HAP-1 (cell line): ENCODE measurements at regions not wholly inside any gene's neighbourhood (a gene's known extent, or its start where the extent isn't known, plus 50 kb on each side); places are given as distances from the start of the nearest gene placed in this dataset.

Experiments used
- DNase-seq, 2 experiments: peaks; one replicate each; pipeline ENCODE4 v3.0.0-alpha.2; 2016 to 2020; ENCODE audit warnings: low spot score in 2 of 2
- H3K27me3 ChIP-seq: fragments of 250-450 bp; sonication (Bioruptor Pico); 2 replicates; pipeline ENCODE4 v1.5.1; 2020; ENCODE audit warnings: low read depth, mild to moderate bottlenecking, moderate library complexity
- H3K36me3 ChIP-seq: fragments of 250-450 bp; sonication (Bioruptor Pico); replicated peaks from 2 replicates; pipeline ENCODE4 v1.5.1; 2020; ENCODE audit warnings: mild to moderate bottlenecking
- H3K4me1 ChIP-seq: fragments of 250-450 bp; sonication (Bioruptor Pico); 2 replicates; pipeline ENCODE4 v1.5.1; 2020; ENCODE audit warnings: mild to moderate bottlenecking
- H3K4me3 ChIP-seq: fragments of 250-450 bp; sonication (Bioruptor Pico); 2 replicates; pipeline ENCODE4 v1.5.1; 2020; ENCODE audit warnings: mild to moderate bottlenecking, moderate library complexity
- H3K9me3 ChIP-seq: fragments of 250-450 bp; sonication (Bioruptor Pico); 2 replicates; pipeline ENCODE4 v1.5.1; 2020; ENCODE audit warnings: mild to moderate bottlenecking, moderate library complexity
- in situ Hi-C: fragments of 300-500 bp; cut with MboI; formaldehyde crosslinking; loops from 3 replicates; pipeline ENCODE4 v1.14.3; 2020; ENCODE audit warnings: low sequenced_read_pairs, inconsistent platforms, mixed read lengths

- H3K27me3 ChIP-seq, result no peaks in the 10 kb centered on the region
- no peaks in the 10 kb centered on the region for H3K4me1 ChIP-seq
- DNase-seq, result no peak
- H3K36me3 ChIP-seq, result no peaks in the 10 kb centered on the region
- in situ Hi-C loops, result no loop called here
- no peak overlapping the region for H3K4me3 ChIP-seq
- H3K9me3 ChIP-seq, result no peaks in the 10 kb centered on the region
Observed at GRCh38 chr20:10916312-10916711, 242.5 kb upstream of the JAG1 start.

- no peak overlapping the region for H3K4me3 ChIP-seq
- no peaks in the 10 kb centered on the region for H3K36me3 ChIP-seq
- H3K27me3 ChIP-seq, result no peaks in the 10 kb centered on the region
- no peak for DNase-seq
- in situ Hi-C loops, result no loop called here
- no peaks in the 10 kb centered on the region for H3K9me3 ChIP-seq
- no peaks in the 10 kb centered on the region for H3K4me1 ChIP-seq
Observed at GRCh38 chr20:10917826-10918225, 244.0 kb upstream of the JAG1 start.

- in situ Hi-C loops, result no loop called here
Observed at GRCh38 chr20:10919396-10920140, 245.8 kb upstream of the JAG1 start.

GRCh38 chr20:10920396-10920795 lies 246.6 kb upstream of the JAG1 start:
- in situ Hi-C loops, result no loop called here
- Histone ChIP-seq H3K36me3 (no peaks in the 10 kb centered on the region), H3K9me3 (no peaks in the 10 kb centered on the region), H3K4me3 (no peak overlapping the region), H3K27me3 (no peaks in the 10 kb centered on the region), H3K4me1 (no peaks in the 10 kb centered on the region)
- DNase-seq, result no peak

More at GRCh38 chr20:10919396-10920140, 245.8 kb upstream of the JAG1 start:
- H3K4me1 ChIP-seq, result no peaks in the 10 kb centered on the region
- H3K27me3 ChIP-seq, result no peaks in the 10 kb centered on the region
- no peak overlapping the region for H3K4me3 ChIP-seq
- H3K9me3 ChIP-seq, result no peaks in the 10 kb centered on the region
- H3K36me3 ChIP-seq, result no peaks in the 10 kb centered on the region
- no peak for DNase-seq

- Histone ChIP-seq H3K9me3 (no peaks in the 10 kb centered on the region), H3K4me3 (no peak overlapping the region), H3K27me3 (no peaks in the 10 kb centered on the region), H3K36me3 (no peaks in the 10 kb centered on the region), H3K4me1 (no peaks in the 10 kb centered on the region)
- no peak for DNase-seq
- in situ Hi-C loops, result no loop called here
Observed at GRCh38 chr20:10921491-10922010, 247.8 kb upstream of the JAG1 start.

GRCh38 chr20:10922506-10922905 lies 248.7 kb upstream of the JAG1 start:
- Histone ChIP-seq H3K4me3 (no peak overlapping the region), H3K27me3 (no peaks in the 10 kb centered on the region), H3K36me3 (no peaks in the 10 kb centered on the region), H3K9me3 (no peaks in the 10 kb centered on the region), H3K4me1 (no peaks in the 10 kb centered on the region)
- in situ Hi-C loops, result no loop called here
- no peak for DNase-seq

- Histone ChIP-seq H3K27me3 (no peaks in the 10 kb centered on the region), H3K4me1 (no peaks in the 10 kb centered on the region), H3K36me3 (no peaks in the 10 kb centered on the region), H3K4me3 (no peak overlapping the region), H3K9me3 (no peaks in the 10 kb centered on the region)
- in situ Hi-C loops, result no loop called here
- no peak for DNase-seq
Observed at GRCh38 chr20:10922941-10923340, 249.1 kb upstream of the JAG1 start.

- Histone ChIP-seq H3K36me3 (no peaks in the 10 kb centered on the region), H3K4me3 (no peak overlapping the region), H3K4me1 (no peaks in the 10 kb centered on the region), H3K27me3 (no peaks in the 10 kb centered on the region), H3K9me3 (no peaks in the 10 kb centered on the region)
- no peak for DNase-seq
- in situ Hi-C loops, result no loop called here
Observed at GRCh38 chr20:10924644-10925201, 250.9 kb upstream of the JAG1 start.

- Histone ChIP-seq H3K36me3 (no peaks in the 10 kb centered on the region), H3K9me3 (no peaks in the 10 kb centered on the region), H3K4me1 (no peaks in the 10 kb centered on the region), H3K27me3 (no peaks in the 10 kb centered on the region), H3K4me3 (no peak overlapping the region)
- DNase-seq, result no peak
- in situ Hi-C loops, result no loop called here
Observed at GRCh38 chr20:10925767-10926166, 252.0 kb upstream of the JAG1 start.

GRCh38 chr20:10927011-10927583 lies 253.3 kb upstream of the JAG1 start:
- H3K27me3 ChIP-seq, result no peaks in the 10 kb centered on the region
- no peak for DNase-seq
- no peaks in the 10 kb centered on the region for H3K4me1 ChIP-seq
- no peaks in the 10 kb centered on the region for H3K9me3 ChIP-seq
- in situ Hi-C loops, result no loop called here
- no peak overlapping the region for H3K4me3 ChIP-seq
- no peaks in the 10 kb centered on the region for H3K36me3 ChIP-seq

- DNase-seq, result no peak
- in situ Hi-C loops, result no loop called here
- Histone ChIP-seq H3K36me3 (no peaks in the 10 kb centered on the region), H3K4me3 (no peak overlapping the region), H3K9me3 (no peaks in the 10 kb centered on the region), H3K4me1 (no peaks in the 10 kb centered on the region), H3K27me3 (no peaks in the 10 kb centered on the region)
Observed at GRCh38 chr20:10927936-10928840, 254.4 kb upstream of the JAG1 start.

- Histone ChIP-seq H3K4me1 (no peaks in the 10 kb centered on the region), H3K9me3 (no peaks in the 10 kb centered on the region), H3K4me3 (no peak overlapping the region), H3K36me3 (no peaks in the 10 kb centered on the region), H3K27me3 (no peaks in the 10 kb centered on the region)
- no peak for DNase-seq
- in situ Hi-C loops, result no loop called here
Observed at GRCh38 chr20:10928841-10929421, 255.1 kb upstream of the JAG1 start.

GRCh38 chr20:10935658-10936402 lies 262.0 kb upstream of the JAG1 start:
- no peak for DNase-seq

More at GRCh38 chr20:10935658-10936402, 262.0 kb upstream of the JAG1 start:
- no peaks in the 10 kb centered on the region for H3K36me3 ChIP-seq
- H3K27me3 ChIP-seq, result no peaks in the 10 kb centered on the region; the same call in 1 of the 2 replicates
- no peaks in the 10 kb centered on the region for H3K4me1 ChIP-seq
- H3K9me3 ChIP-seq, result no peaks in the 10 kb centered on the region
- in situ Hi-C loops, result no loop called here
- no peak overlapping the region for H3K4me3 ChIP-seq
